Fibroblast of villous mesenchyme (primary cell): ENCODE measurements at regions not wholly inside any gene's neighbourhood (a gene's known extent, or its start where the extent isn't known, plus 50 kb on each side); places are given as distances from the start of the nearest gene placed in this dataset.

ENCODE experiments used
- DNase-seq: peaks from one replicate; pipeline ENCODE4 v3.0.0-alpha.2; 2010; ENCODE audit warnings: low read depth
- H3K4me3 ChIP-seq: 2 replicates; pipeline ENCODE4 v1.5.1; 2011; ENCODE audit warnings: low read depth, mild to moderate bottlenecking, low read length
- TF ChIP-seq, protein P1 (sequence below): IDR thresholded peaks from 2 replicates; pipeline ENCODE4 v1.5.1; 2012; ENCODE audit warnings: low read depth, mild to moderate bottlenecking, low read length; ENCODE audit not compliant: insufficient read depth

GRCh38 chr3:135809021-135809634, 156.4 kb upstream of the PPP2R3A start:
- TF ChIP-seq, protein P1, sequence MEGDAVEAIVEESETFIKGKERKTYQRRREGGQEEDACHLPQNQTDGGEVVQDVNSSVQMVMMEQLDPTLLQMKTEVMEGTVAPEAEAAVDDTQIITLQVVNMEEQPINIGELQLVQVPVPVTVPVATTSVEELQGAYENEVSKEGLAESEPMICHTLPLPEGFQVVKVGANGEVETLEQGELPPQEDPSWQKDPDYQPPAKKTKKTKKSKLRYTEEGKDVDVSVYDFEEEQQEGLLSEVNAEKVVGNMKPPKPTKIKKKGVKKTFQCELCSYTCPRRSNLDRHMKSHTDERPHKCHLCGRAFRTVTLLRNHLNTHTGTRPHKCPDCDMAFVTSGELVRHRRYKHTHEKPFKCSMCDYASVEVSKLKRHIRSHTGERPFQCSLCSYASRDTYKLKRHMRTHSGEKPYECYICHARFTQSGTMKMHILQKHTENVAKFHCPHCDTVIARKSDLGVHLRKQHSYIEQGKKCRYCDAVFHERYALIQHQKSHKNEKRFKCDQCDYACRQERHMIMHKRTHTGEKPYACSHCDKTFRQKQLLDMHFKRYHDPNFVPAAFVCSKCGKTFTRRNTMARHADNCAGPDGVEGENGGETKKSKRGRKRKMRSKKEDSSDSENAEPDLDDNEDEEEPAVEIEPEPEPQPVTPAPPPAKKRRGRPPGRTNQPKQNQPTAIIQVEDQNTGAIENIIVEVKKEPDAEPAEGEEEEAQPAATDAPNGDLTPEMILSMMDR: no peak
- DNase-seq: no peak
- no peak overlapping the region for H3K4me3 ChIP-seq

GRCh38 chr3:135811651-135812050, 153.9 kb upstream of the PPP2R3A start:
- DNase-seq: no peak
- TF ChIP-seq, protein P1: no peak
- no peak overlapping the region for H3K4me3 ChIP-seq

DNA sequence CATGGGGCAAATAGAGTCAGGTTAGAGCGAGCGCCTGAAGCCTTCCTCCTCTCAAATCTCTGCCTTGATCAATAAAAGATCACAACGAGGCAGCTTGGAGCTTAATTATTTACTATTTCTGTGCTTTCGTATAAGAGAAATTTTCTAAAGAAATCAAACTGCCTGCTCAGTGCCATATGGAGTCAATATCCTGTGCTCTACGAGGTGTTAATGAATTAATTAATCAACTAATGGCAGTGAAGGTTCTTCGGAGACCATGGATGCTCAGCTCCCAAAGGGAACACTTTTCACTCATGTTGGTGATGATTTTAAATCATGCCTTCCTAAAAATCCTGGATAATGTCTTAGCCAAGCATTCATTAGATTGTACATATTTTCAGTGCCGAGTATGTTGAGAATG, 153.5 kb upstream of the PPP2R3A start:
- TF ChIP-seq, protein P1: no peak
- no peak for DNase-seq
- H3K4me3 ChIP-seq: no peak overlapping the region

GRCh38 chr3:135834465-135834864, 131.1 kb upstream of the PPP2R3A start:
- DNase-seq: no peak
- no peak overlapping the region for H3K4me3 ChIP-seq
- TF ChIP-seq, protein P1: no peak

DNA sequence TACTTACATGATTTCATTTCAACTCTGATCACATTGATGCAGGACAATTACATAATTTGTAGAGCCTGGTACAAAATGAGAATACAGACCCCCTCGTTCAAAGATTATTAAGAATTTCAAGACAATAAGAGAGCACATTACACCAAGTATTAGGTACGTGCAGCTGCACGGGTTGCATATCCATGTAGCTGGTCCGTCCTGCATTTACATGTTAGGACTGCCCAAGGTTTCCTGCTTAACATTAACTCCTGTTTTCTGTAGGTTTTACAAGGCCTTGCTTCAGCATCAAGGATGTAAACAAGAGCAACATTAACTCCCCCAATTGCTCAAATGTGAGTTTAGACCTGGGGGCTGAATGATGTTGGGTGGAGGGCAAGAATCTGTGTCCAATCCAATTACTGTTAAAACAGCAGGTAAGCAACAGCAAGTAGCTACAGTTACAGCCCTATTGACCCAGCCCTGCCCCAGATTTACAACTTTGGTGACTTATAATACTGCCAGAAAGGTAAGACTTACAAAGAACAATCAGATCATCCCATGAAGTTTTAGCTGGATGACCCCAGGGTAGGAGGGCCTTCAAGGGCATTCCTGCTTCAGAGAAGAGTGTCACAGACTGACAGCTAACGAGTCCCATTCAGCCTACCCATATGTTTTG, 127.4 kb upstream of the PPP2R3A start:
- TF ChIP-seq, protein P1: no peak
- no peak overlapping the region for H3K4me3 ChIP-seq
- no peak for DNase-seq

DNA sequence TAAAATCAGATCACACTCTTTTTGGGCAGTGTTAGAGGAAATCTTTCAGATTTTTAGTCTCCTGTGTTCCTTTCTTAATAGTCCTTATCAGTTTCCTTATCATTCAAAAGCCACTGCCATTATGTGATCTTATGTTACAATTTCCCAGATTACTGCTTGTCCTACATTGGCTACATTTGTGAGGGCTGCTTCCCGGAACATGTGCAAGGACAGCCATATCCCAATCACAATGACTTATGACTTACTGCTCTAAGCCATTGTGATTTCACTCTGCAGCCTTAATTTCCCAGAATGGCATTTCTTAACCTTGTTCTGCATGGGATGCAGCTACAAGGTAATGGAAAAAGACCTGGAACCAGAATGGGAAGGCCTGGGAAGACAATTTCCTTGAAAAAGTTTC, 125.1 kb upstream of the PPP2R3A start:
- no peak overlapping the region for H3K4me3 ChIP-seq
- DNase-seq: no peak
- TF ChIP-seq, protein P1: no peak

DNA sequence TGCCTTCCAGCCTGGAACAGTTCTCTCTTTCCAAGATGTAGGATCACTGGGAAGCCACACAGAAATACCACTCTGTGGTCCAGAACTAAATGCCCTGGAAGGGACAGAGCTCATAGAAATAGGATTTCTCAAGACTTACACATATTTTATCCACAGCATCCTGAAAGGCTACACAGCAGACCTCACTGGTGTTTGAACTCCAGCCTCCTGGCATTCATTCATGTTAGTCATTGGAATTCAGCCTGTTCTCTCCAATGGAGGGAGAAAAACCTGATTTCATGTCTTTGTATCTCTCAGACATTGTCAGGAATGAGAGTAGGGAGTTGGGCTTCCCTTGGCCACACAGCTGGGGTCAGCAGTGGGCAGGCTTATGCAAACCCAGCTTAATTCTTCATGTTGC, 121.1 kb upstream of the PPP2R3A start:
- no peak for DNase-seq
- TF ChIP-seq, protein P1: no peak
- H3K4me3 ChIP-seq: no peak overlapping the region
